GM12864 (cell line): ENCODE measurements at regions not wholly inside any gene's neighbourhood (a gene's known extent, or its start where the extent isn't known, plus 50 kb on each side); places are given as distances from the start of the nearest gene placed in this dataset.

Source experiments
- DNase-seq: peaks from one replicate; pipeline ENCODE4 v3.0.0-alpha.2; 2011; ENCODE audit warnings: low read depth
- H3K4me3 ChIP-seq: 2 replicates; pipeline ENCODE4 v1.5.1; 2011; ENCODE audit warnings: mild to moderate bottlenecking, low read depth, low read length, control low read depth
- CTCF ChIP-seq: IDR thresholded peaks from 2 replicates; pipeline ENCODE4 v1.5.1; 2011; ENCODE audit warnings: low read depth, mild to moderate bottlenecking, moderate library complexity, low read length, control low read depth, inconsistent platforms; ENCODE audit errors: missing control alignments

DNA sequence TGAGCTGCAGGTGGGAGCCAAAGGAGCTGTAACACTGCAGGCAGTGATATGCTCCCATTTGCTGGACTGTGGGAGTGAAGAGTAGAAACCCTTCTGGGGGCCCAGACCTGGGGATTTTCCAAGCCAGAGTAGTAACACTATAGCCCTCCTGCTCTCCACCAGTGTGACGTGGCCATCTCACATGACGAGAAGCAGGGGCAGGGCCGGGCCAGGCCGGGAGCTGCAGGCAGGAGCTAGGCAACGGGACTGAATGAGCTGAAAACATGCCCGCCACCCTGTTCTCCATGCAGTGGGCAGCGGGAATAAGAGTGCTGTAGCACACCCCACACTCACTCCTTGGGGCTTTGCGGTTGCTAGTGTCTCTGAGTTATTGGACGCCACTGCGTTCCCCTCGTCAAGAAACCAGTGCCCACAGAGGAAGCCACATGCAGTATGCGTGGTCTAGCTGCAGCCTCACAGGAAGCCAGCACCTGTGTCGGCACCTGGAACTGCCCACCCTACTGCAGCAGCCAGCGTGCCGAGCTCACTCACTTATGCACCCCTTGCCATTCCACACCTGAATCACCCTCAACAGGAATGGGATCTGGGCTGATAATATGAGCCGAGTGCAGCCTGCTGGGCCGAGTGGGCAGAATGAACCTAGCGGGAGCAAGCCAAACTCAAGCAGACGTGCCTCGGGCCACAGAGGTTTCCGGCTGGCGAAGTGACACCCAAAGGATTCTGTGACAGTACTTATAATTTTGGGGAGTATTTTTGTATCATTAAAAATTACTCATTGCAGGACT, 1389.6 kb downstream of the KCNT2 start:
- DNase-seq, result no peak
- H3K4me3 ChIP-seq, result no peak overlapping the region
- no peak for TF ChIP-seq CTCF

DNA sequence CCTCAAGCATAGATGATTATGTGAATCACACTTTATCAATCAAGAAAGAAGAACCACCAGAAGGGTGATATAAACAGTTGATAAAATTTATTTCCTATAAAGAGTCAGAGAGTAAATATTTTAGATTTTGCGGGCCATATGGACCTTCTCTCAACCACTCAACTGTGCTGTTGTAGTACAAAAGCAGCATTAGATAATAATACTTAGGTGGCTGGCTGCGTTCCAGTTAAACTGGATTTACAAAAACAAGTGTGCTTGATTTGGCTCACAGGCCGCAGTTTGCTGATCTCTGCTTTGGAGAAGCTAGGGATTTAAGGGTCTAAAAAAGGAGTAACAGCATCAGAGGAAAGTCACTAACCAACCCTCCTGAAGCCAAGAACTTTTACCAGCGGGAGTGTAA, 1406.0 kb downstream of the KCNT2 start:
- H3K4me3 ChIP-seq, result no peak overlapping the region
- DNase-seq, result no peak
- no peak for TF ChIP-seq CTCF

GRCh38 chr1:195200772-195201171, 1407.5 kb downstream of the KCNT2 start:
- DNase-seq, result no peak
- no peak for TF ChIP-seq CTCF
- no peak overlapping the region for H3K4me3 ChIP-seq

GRCh38 chr1:195197116-195197515, 1411.1 kb downstream of the KCNT2 start:
- no peak overlapping the region for H3K4me3 ChIP-seq
- no peak for DNase-seq
- TF ChIP-seq CTCF, result no peak

GRCh38 chr1:195195423-195196057, 1412.7 kb downstream of the KCNT2 start:
- DNase-seq, result peak; percentile 92
- H3K4me3 ChIP-seq, result no peak overlapping the region

DNA sequence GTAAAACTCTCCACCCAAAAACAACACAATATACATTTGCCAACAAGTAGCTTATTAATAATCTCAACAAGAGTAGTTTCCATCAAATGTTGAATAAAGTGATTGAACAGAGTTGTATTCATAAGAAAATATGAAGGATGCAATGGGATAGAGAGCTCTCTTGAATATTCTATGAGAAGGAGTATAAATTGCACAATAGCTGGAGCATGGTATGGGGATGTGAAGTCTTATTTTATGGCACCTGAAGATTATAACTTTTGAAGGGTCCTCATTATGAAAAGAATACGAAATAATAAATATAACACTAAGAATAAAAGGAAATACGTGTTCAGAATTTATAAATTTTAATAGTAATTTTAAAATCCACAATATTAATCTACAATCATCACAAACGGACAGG, 1415.1 kb downstream of the KCNT2 start:
- TF ChIP-seq CTCF, result no peak
- H3K4me3 ChIP-seq, result no peak overlapping the region
- DNase-seq, result no peak

More at GRCh38 chr1:195195423-195196057, 1412.7 kb downstream of the KCNT2 start:
- no peak for TF ChIP-seq CTCF
